ENCODE measurements at regions not wholly inside any gene's neighbourhood (a gene's known extent, or its start where the extent isn't known, plus 50 kb on each side); places are given as distances from the start of the nearest gene placed in this dataset.

GRCh38 chr9:101791533-101791932, 53.1 kb upstream of the GRIN3A start:
- WGBS: 70% methylated on average over 6 of the region's 6 CpGs
- no peak overlapping the region for H3K27ac ChIP-seq
- DNase-seq (ENCODE audit: low spot score): no peak
- H3K27me3 ChIP-seq (replicated peaks; ENCODE audit: insufficient read depth): no peaks in the 10 kb centered on the region
- no peaks in the 10 kb centered on the region for H3K9me3 ChIP-seq
- no peak overlapping the region for H3K4me3 ChIP-seq
- H3K4me1 ChIP-seq (replicated peaks): no peaks in the 10 kb centered on the region
- H3K36me3 ChIP-seq: no peaks in the 10 kb centered on the region
- TF ChIP-seq, protein P1, sequence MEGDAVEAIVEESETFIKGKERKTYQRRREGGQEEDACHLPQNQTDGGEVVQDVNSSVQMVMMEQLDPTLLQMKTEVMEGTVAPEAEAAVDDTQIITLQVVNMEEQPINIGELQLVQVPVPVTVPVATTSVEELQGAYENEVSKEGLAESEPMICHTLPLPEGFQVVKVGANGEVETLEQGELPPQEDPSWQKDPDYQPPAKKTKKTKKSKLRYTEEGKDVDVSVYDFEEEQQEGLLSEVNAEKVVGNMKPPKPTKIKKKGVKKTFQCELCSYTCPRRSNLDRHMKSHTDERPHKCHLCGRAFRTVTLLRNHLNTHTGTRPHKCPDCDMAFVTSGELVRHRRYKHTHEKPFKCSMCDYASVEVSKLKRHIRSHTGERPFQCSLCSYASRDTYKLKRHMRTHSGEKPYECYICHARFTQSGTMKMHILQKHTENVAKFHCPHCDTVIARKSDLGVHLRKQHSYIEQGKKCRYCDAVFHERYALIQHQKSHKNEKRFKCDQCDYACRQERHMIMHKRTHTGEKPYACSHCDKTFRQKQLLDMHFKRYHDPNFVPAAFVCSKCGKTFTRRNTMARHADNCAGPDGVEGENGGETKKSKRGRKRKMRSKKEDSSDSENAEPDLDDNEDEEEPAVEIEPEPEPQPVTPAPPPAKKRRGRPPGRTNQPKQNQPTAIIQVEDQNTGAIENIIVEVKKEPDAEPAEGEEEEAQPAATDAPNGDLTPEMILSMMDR (IDR thresholded peaks at IDR 0.05): no peak
- TF ChIP-seq POLR2A (IDR thresholded peaks at IDR 0.05) (no peak), POLR2AphosphoS5 (IDR thresholded peaks at IDR 0.05) (no peak)
- intact Hi-C loops (cut with DNase I): no loop called here

Small RNA genes lying in the stretch of these regions (small RNA-seq; reads per million reads assigned to genes)
- gene RNU6-329P: 0 reads per million in 2 donors

Measured in prostate gland (tissue), 2 donors.